ENCODE measurements at regions not wholly inside any gene's neighbourhood (a gene's known extent, or its start where the extent isn't known, plus 50 kb on each side); places are given as distances from the start of the nearest gene placed in this dataset.

GRCh38 chr17:77733576-77734296 is 224.8 kb upstream of the TNRC6C start:
- TF ChIP-seq, protein P1, sequence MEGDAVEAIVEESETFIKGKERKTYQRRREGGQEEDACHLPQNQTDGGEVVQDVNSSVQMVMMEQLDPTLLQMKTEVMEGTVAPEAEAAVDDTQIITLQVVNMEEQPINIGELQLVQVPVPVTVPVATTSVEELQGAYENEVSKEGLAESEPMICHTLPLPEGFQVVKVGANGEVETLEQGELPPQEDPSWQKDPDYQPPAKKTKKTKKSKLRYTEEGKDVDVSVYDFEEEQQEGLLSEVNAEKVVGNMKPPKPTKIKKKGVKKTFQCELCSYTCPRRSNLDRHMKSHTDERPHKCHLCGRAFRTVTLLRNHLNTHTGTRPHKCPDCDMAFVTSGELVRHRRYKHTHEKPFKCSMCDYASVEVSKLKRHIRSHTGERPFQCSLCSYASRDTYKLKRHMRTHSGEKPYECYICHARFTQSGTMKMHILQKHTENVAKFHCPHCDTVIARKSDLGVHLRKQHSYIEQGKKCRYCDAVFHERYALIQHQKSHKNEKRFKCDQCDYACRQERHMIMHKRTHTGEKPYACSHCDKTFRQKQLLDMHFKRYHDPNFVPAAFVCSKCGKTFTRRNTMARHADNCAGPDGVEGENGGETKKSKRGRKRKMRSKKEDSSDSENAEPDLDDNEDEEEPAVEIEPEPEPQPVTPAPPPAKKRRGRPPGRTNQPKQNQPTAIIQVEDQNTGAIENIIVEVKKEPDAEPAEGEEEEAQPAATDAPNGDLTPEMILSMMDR (IDR thresholded peaks at IDR 0.05): no peak
- no peak for TF ChIP-seq POLR2A (IDR thresholded peaks at IDR 0.05)

All from transverse colon (tissue), 3 donors.